GM12878 (cell line): ENCODE measurements at regions not wholly inside any gene's neighbourhood (a gene's known extent, or its start where the extent isn't known, plus 50 kb on each side); places are given as distances from the start of the nearest gene placed in this dataset.

Experiments
- ATAC-seq: fragments of 200-7000 bp; cut with Tn5 transposase; 3 replicates; pipeline ENCODE4 v1.9.1; 2020; ENCODE audit warnings: mild to moderate bottlenecking, moderate library complexity
- BruUV-seq: library from RNA; stranded (reverse); fragments of 400-500 nt; replicated peaks from 2 replicates; lab custom pipeline; 2021; lab: Mats Ljungman, UMichigan
- CTCF ChIA-PET: fragments of 300-600 bp; sonication (Branson Sonifier 250); formaldehyde crosslinking; extraction: SDS; loops from one replicate; lab custom pipeline; 2021; ENCODE audit warnings: inconsistent platforms; lab: Yijun Ruan, JAX
- POLR2A ChIA-PET: fragments of 350-600 bp; formaldehyde crosslinking; extraction: SDS; loops from one replicate; lab custom pipeline; 2021; ENCODE audit warnings: inconsistent platforms; lab: Charles Lee
- RAD21 ChIA-PET: fragments of 300-600 bp; sonication (Branson Sonifier 250); formaldehyde crosslinking; loops from one replicate; lab custom pipeline; 2023; ENCODE audit warnings: antibody characterized with exemption; ENCODE audit not compliant: unreplicated experiment; lab: Charles Lee
- SMC1A ChIA-PET: fragments of 300-600 bp; sonication (Branson Sonifier 250); formaldehyde crosslinking; loops from one replicate; lab custom pipeline; 2023; ENCODE audit not compliant: unreplicated experiment, uncharacterized antibody; lab: Charles Lee
- DNase-seq: peaks from one replicate; pipeline ENCODE4 v3.0.0-alpha.2; 2011; ENCODE audit warnings: low read depth, low spot score
- FAIRE-seq: peaks from 3 replicates; lab custom pipeline; 2011; peaks lifted over from hg19 to GRCh38; lab: Jason Lieb, UNC
- H2AFZ ChIP-seq: 2 replicates; pipeline ENCODE4 v1.6.0; 2011; ENCODE audit warnings: low read depth, low read length, control low read depth; ENCODE audit not compliant: control insufficient read depth
- H3K27ac ChIP-seq: 2 replicates; pipeline ENCODE4 v1.5.1; 2011; ENCODE audit warnings: control low read depth; ENCODE audit not compliant: control insufficient read depth, insufficient read depth
- H3K27me3 ChIP-seq, 2 experiments: replicated peaks in 1 of 2; 2 replicates each; pipeline versions ENCODE4 v1.6.0 to v1.6.1; 2011; ENCODE audit warnings: low read length in 1 of 2; ENCODE audit not compliant: control insufficient read depth in 2 of 2, insufficient read depth in 2 of 2
- H3K36me3 ChIP-seq, 2 experiments: 2 replicates each; pipeline ENCODE4 v1.5.1; 2011; ENCODE audit warnings: low read length in 1 of 2; ENCODE audit not compliant: control insufficient read depth in 2 of 2, insufficient read depth in 2 of 2
- H3K4me1 ChIP-seq: 2 replicates; pipeline ENCODE4 v1.6.1; 2011; ENCODE audit warnings: mild to moderate bottlenecking, low read length, moderate library complexity, mixed read lengths; ENCODE audit not compliant: control insufficient read depth, insufficient read depth
- H3K4me2 ChIP-seq: 2 replicates; pipeline ENCODE4 v1.6.0; 2011; ENCODE audit warnings: control low read depth; ENCODE audit not compliant: control insufficient read depth, insufficient read depth
- H3K4me3 ChIP-seq: fragments of 200-600 bp; sonication (generic); 2 replicates; pipeline ENCODE4 v1.5.1; 2016
- H3K79me2 ChIP-seq: 2 replicates; pipeline ENCODE4 v1.6.0; 2011; ENCODE audit warnings: low read length; ENCODE audit not compliant: control insufficient read depth, insufficient read depth
- H3K9ac ChIP-seq: 2 replicates; pipeline ENCODE4 v1.8.0; 2011; ENCODE audit warnings: low read length, control low read depth, mixed read lengths; ENCODE audit not compliant: control insufficient read depth, insufficient read depth
- H3K9me3 ChIP-seq: replicated peaks from 3 replicates; pipeline ENCODE4 v1.5.1; 2011; ENCODE audit warnings: mild to moderate bottlenecking, low read length; ENCODE audit not compliant: control insufficient read depth, insufficient read depth
- H4K20me1 ChIP-seq: 2 replicates; pipeline ENCODE4 v1.6.0; 2011; ENCODE audit not compliant: control insufficient read depth, insufficient read depth
- BCL3 ChIP-seq: IDR thresholded peaks from 2 replicates; pipeline ENCODE4 v1.6.1; 2011; ENCODE audit warnings: borderline replicate concordance, low read depth, mild to moderate bottlenecking, moderate library complexity, low read length; ENCODE audit not compliant: insufficient read depth, poor library complexity, severe bottlenecking
- CEBPB ChIP-seq, 2 experiments: fragments of 150-350 bp in 1 of 2; IDR thresholded peaks; 2 replicates each; pipeline ENCODE4 v1.6.1; 2012 to 2014; ENCODE audit warnings: low read depth in 2 of 2, low read length in 2 of 2, borderline replicate concordance in 1 of 2, inconsistent platforms in 1 of 2
- CHD4 ChIP-seq: fragments of 200-600 bp; sonication (generic); IDR thresholded peaks from 2 replicates; pipeline ENCODE4 v1.6.1; 2016; ENCODE audit warnings: mild to moderate bottlenecking
- IRF4 ChIP-seq: IDR thresholded peaks from 2 replicates; pipeline ENCODE4 v1.6.1; 2011; ENCODE audit warnings: low read depth, low read length
- KDM1A ChIP-seq: fragments of 200-600 bp; sonication (generic); IDR thresholded peaks from 2 replicates; pipeline ENCODE4 v1.6.1; 2016; ENCODE audit warnings: borderline replicate concordance
- RAD51 ChIP-seq: fragments of 450-650 bp; IDR thresholded peaks from 2 replicates; pipeline ENCODE4 v1.6.1; 2016; ENCODE audit warnings: moderate library complexity, mild to moderate bottlenecking, inconsistent platforms
- SIN3A ChIP-seq: IDR thresholded peaks from 2 replicates; pipeline ENCODE4 v1.6.1; 2012; ENCODE audit warnings: low read depth, low read length, improper control_type of control experiment
- ZNF274 ChIP-seq: IDR thresholded peaks from one replicate; pipeline ENCODE4 v1.8.0; 2011; ENCODE audit not compliant: insufficient read length, insufficient read depth
- WGBS: methylation state at CpG from one replicate; pipeline ENCODE4 v1.1.6; 2016; ENCODE audit warnings: low lambda C conversion rate; ENCODE audit not compliant: insufficient replicate concordance, insufficient coverage; ENCODE audit errors: missing lambda C conversion rate; 5-methylcytosine and 5-hydroxymethylcytosine counted together
- in situ Hi-C: fragments of 300-500 bp; cut with MboI; formaldehyde crosslinking; loops from 9 replicates; pipeline ENCODE4 v1.14.3; 2018; ENCODE audit warnings: mixed read lengths
- intact Hi-C: fragments of 100-400 bp; cut with micrococcal nuclease; formaldehyde crosslinking; loops from one replicate; pipeline ENCODE4 v1.14.2; 2022; ENCODE audit not compliant: unreplicated experiment
- TF ChIP-seq, protein P1 (sequence below): IDR thresholded peaks from 2 replicates; pipeline ENCODE4 v1.6.1; 2012; ENCODE audit warnings: low read length, inconsistent platforms
- TF ChIP-seq, protein P2 (sequence below): fragments of 150-350 bp; IDR thresholded peaks from 2 replicates; pipeline ENCODE4 v1.6.1; 2016; ENCODE audit warnings: low read depth, low read length

DNA sequence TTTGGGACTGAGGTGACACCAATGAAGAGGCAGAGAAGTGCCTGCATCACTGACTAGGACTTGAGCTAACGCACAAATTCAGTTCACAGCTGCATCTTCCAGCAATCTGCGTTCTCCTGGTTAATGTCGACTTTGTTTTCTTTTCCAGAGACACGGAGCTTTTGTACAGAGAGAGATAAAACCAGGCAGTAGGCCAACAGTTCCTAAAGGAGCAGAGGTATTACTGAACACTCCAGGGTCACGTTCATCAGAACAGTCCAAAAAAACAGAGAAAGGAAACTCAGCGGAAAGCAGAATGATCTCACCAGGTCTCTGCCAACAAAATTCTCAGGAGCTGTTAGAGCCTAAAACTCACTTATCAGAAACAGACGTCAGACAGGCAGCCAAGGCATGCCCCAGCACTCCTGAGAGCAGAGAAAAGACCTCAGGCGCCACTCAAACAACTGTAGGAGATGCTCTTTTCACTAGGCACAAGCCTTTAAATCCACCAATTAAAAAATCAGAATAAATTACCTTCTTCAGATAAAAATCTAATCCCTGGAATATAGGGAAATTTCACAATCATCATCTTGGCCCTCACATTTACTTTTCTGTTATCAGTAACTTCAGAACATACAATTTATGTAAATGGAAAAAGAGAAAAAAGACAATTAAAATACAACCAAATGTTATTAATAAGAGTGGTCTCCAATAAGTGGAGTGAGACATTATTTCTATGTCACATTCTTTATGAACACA is 95.9 kb upstream of the SPTBN1 start:
- ChIA-PET RAD21 (no interaction called here), POLR2A (no interaction called here), CTCF (interaction anchor here (0.9 to 1.4 kb wide), 3 partner anchors 23 to 307 kb away, joined by 3 to 4 read pairs (median 3); no protein-coding TSS in a partner anchor), SMC1A (no interaction called here)
- Histone ChIP-seq H2AFZ (no peak overlapping the region), H3K27ac (no peak overlapping the region), H3K79me2 (no peaks in the 10 kb centered on the region), H3K36me3 (no peaks in the 10 kb centered on the region), H3K9me3 (no peaks in the 10 kb centered on the region; the same call in 2 of the 3 replicates), H3K4me1 (no peaks in the 10 kb centered on the region), H4K20me1 (no peaks in the 10 kb centered on the region), H3K27me3 (no peaks in the 10 kb centered on the region; a peak in 2 of 4 replicates), H3K4me2 (no peak overlapping the region), H3K9ac (no peak overlapping the region), H3K4me3 (no peak overlapping the region)
- 30% methylated on average over 8 of the region's 8 CpGs for WGBS
- intact Hi-C loops (no loop called here), in situ Hi-C loops (no loop called here)
- ATAC-seq (no peak), FAIRE-seq (no peak), DNase-seq (no peak)
- BruUV-seq, result no TSS peak
- no peak for TF ChIP-seq ZNF274

DNA sequence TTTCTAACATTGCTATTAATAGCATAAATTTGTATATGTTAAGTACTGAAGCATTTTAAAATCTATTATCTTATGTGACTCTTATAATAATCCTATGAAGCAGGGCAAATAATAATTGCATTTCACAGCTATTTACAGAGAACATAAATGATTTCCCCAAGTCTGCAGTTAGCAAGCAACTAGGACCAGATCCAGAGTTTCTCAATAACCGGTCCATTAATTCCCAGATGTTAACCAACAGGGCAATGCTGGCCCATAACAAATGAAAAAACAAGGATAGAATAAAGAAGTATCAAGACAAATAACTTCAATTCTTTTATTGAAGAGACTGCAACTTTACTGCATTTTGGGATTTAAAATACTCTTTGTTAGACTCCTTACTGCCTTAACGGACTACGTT is 91.7 kb upstream of the SPTBN1 start:
- no peaks in the 10 kb centered on the region for H3K36me3 ChIP-seq
- no peak overlapping the region for H3K27ac ChIP-seq
- no peaks in the 10 kb centered on the region for H3K79me2 ChIP-seq
- no peak overlapping the region for H3K4me2 ChIP-seq
- FAIRE-seq, result no peak
- ChIA-PET CTCF (no interaction called here), SMC1A (no interaction called here), POLR2A (no interaction called here), RAD21 (no interaction called here)
- no peaks in the 10 kb centered on the region; a peak in 2 of 4 replicates for H3K27me3 ChIP-seq
- intact Hi-C loops, result no loop called here
- no peak overlapping the region for H3K4me3 ChIP-seq
- in situ Hi-C loops, result no loop called here
- H2AFZ ChIP-seq, result no peak overlapping the region
- H3K9ac ChIP-seq, result no peak overlapping the region
- H3K9me3 ChIP-seq, result no peaks in the 10 kb centered on the region; the same call in 2 of the 3 replicates
- no peak for DNase-seq
- ATAC-seq, result no peak
- 35% methylated on average over 3 of the region's 3 CpGs for WGBS
- no TSS peak for BruUV-seq
- no peaks in the 10 kb centered on the region for H4K20me1 ChIP-seq
- H3K4me1 ChIP-seq, result no peaks in the 10 kb centered on the region
- no peak for TF ChIP-seq CHD4
- TF ChIP-seq SIN3A, result no peak
- TF ChIP-seq, protein P1, sequence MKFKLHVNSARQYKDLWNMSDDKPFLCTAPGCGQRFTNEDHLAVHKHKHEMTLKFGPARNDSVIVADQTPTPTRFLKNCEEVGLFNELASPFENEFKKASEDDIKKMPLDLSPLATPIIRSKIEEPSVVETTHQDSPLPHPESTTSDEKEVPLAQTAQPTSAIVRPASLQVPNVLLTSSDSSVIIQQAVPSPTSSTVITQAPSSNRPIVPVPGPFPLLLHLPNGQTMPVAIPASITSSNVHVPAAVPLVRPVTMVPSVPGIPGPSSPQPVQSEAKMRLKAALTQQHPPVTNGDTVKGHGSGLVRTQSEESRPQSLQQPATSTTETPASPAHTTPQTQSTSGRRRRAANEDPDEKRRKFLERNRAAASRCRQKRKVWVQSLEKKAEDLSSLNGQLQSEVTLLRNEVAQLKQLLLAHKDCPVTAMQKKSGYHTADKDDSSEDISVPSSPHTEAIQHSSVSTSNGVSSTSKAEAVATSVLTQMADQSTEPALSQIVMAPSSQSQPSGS, result no peak
- TF ChIP-seq IRF4, result no peak
- no peak for TF ChIP-seq BCL3
- TF ChIP-seq KDM1A, result no peak
- TF ChIP-seq, protein P2, sequence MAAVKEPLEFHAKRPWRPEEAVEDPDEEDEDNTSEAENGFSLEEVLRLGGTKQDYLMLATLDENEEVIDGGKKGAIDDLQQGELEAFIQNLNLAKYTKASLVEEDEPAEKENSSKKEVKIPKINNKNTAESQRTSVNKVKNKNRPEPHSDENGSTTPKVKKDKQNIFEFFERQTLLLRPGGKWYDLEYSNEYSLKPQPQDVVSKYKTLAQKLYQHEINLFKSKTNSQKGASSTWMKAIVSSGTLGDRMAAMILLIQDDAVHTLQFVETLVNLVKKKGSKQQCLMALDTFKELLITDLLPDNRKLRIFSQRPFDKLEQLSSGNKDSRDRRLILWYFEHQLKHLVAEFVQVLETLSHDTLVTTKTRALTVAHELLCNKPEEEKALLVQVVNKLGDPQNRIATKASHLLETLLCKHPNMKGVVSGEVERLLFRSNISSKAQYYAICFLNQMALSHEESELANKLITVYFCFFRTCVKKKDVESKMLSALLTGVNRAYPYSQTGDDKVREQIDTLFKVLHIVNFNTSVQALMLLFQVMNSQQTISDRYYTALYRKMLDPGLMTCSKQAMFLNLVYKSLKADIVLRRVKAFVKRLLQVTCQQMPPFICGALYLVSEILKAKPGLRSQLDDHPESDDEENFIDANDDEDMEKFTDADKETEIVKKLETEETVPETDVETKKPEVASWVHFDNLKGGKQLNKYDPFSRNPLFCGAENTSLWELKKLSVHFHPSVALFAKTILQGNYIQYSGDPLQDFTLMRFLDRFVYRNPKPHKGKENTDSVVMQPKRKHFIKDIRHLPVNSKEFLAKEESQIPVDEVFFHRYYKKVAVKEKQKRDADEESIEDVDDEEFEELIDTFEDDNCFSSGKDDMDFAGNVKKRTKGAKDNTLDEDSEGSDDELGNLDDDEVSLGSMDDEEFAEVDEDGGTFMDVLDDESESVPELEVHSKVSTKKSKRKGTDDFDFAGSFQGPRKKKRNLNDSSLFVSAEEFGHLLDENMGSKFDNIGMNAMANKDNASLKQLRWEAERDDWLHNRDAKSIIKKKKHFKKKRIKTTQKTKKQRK, result no peak
- TF ChIP-seq RAD51, result no peak
- TF ChIP-seq CEBPB (IDR thresholded peaks at IDR 0.05; ENCODE audit: borderline replicate concordance in 1 of 2, low read depth in 2 of 2, low read length in 2 of 2), result no peak
